Stimulated activated CD8-positive, alpha-beta memory T cell treated with anti-CD3 and anti-CD28 coated beads, Interleukin-4, amount 100 ng/mL, for 4 hours (primary cell): ENCODE measurements at regions not wholly inside any gene's neighbourhood (a gene's known extent, or its start where the extent isn't known, plus 50 kb on each side); places are given as distances from the start of the nearest gene placed in this dataset.

Experiments used
- DNase-seq, 2 donors: peaks; one replicate each; pipeline ENCODE4 v3.0.0-alpha.2; 2020; ENCODE audit warnings: low read depth in 2 of 2, low spot score in 1 of 2

DNA sequence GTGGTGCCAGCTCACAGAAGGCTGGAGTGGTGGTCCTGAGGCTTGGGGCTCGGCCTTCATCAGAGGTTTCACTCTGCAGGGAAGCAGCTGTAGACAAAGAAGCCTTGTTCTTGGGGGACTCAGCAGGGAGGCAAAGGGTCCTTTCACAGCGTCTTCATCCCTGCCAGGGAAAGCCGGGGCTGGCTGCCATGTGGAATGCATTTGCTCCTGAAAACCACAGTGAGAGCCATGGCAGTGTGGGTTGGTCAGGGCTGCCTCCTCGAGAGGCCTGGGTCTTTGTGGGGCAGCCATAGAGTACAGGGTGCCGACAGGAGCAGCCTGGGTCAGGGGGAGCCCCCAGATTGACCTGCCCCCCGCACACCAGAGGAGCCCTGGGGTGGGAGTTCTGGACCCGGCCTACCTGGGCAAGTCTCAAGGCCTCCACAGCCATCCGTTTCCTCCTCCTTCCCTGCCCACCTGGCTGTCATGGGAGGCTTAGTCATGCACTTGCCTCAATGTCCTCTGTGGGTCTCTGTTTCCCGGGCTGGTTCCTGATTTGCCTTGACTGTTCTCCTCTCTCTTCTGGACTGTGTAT lies 144.0 kb downstream of the CDC5L start:
- no peak for DNase-seq

GRCh38 chr6:44533421-44533820 lies 145.9 kb downstream of the CDC5L start:
- DNase-seq: no peak

DNA sequence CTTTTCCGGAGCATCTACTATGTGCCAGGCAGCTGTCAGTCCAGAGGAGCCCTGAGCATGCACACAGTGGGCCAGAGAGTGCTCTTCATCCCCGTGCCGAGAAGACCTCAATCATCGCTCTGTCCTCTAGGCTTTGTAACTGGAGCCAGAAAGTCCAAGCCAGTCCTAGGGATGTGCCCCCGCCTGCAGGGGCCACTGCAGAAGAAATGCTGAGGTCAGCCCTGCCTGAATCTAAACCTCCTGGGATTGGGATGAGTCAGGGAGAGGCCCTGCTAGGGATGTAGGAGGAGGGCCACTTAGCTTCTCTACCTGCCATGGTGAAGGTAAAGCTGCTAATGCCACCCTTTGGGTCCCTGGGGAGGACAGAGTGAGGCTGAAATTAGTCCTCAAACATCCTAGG lies 146.8 kb downstream of the CDC5L start:
- DNase-seq: no peak

DNA sequence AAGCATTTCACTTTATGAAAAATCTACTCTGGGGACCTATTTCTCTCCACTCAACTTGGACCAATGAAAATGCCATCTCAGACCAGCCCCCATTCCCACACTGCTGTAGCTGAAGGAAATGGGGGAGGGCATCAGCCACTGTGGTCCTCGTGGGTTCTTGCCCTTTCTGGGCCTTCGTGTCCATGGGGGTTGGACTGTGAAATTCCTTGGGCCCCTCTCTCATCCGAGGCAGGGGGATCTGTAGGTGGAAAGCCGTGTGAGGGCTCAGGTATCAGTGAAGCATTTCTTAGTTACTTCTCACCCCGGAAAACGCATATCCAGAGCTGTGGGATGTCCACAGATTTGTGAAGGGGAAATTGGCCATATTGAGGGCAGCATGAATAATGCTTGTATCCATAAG lies 147.9 kb downstream of the CDC5L start:
- DNase-seq: no peak

DNA sequence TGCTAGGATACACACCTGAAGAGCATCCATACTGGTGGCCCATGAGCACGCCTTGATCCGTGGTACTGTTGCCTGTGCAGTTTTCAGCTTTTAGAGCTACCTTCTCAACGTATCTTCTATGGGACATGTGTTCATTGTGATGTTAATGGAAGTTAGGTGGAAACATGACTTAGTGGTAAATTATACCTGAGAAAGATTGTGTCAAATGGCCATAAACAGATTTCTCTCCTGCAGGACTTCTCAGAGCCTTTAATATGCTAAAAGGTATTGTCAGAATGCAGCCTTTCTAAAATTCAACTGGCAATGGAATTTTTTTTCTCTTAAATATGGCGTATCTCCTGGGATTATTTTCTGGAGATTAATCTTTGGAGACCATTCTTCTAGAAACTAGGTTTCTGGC lies 148.5 kb downstream of the CDC5L start:
- DNase-seq: no peak

DNA sequence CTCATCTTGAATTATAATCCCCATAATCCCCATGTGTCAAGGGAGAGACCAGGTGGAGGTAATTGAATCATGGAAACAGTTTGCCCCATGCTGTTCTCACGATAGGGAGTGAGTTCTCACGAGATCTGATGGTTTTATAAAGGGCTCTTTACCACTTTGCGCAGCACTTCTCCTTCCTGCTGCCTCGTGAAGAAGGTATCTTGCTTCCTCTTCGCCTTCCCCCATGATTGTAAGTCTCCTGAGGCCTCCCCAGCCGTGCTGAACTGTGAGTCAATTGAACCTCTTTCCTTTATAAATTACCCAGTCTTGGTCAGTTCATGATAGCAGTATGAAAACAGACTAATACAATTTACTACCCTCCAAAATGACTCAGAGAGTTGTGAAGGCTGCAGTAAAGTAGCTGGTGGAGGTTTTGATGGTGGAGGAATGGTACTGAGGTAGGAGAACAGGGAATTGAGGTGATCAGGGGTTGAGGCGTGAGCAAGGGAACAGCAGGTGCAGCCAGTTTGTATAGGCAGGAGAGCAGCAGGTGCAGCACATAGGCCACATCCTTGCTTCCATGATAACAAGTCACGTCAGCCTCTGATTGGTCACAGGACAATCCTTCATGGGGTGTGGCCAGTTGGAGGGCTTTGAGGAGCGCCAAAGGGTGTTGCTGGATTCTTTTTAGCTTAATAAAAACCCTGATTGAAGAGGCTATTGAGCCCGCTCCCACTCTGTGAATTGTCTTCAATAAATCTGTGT lies 150.0 kb downstream of the CDC5L start:
- no peak for DNase-seq

GRCh38 chr6:44538131-44538806 lies 150.8 kb downstream of the CDC5L start:
- DNase-seq: no peak

DNA sequence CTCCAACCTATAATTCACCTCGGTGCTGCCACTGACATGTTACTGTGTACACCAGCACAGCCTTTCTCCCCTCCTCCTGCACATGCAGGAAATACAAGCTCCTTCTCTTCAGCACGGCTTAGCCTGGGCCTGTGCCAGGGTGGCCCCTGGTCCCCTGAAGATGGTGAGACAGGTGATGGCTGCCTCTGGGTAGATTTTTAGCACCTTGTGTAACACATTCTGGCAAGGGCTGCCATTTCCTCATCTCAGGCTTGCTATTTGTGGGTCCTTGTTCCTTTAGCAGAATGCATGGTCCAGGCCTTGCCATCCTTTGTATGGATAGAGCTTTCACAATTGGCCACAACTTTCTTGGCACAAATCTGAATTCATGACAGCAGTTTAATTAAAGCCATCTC lies 151.3 kb downstream of the CDC5L start:
- no peak for DNase-seq

DNA sequence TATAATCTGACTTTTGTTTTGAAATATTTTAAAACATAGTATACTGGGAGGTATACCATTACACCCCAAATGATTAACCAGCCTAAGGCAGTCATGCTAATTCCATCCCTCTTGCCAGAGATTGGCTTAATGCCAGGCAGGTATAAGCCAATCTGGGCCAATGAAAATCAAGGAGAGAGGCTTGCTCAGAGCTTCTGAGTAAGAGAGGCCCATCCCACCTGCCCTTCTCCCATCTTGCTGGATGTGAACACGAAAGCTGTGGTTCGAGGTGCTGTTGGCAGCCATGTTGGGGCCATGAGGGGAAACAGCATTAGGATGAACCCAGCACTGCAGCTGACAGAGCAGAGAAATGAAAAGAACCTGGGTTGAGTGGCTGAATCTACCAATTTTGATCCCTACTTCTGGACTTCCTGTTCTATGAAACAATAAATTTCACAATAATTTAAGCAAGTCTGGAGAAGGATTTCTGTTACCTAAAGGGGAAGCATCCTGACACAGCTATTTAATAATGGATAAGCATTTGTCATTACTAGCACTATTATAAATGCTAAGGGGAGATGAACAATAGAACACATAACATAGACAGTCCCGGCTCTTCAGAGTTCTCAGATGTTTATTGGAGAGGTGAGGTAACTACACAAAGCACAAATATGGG lies 152.3 kb downstream of the CDC5L start:
- no peak for DNase-seq

DNA sequence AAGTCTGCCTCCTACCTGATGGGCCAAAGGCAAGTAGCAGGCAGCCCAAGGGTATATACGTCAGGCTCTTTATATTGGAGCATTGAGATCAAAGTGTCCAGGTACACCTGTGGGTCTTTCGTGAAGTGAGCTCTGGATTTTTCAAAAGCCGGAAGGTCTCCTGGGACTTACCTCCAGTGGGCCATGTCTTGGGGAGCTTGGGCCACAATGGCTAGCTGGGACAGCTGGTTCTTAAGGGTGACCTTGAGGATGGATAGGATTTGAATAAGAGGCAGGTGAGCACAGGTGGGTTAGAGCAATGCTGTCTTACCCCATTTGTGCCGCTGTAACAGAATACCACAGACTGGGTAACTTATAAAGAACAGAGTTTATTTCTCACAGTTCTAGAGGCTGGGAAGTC lies 153.4 kb downstream of the CDC5L start:
- DNase-seq: no peak

- no peak for DNase-seq
These were observed 155.1 kb downstream of the CDC5L start for GRCh38 chr6:44542401-44543116.

GRCh38 chr6:44543664-44544063 lies 156.2 kb downstream of the CDC5L start:
- DNase-seq: no peak

GRCh38 chr6:44545224-44545623 lies 157.7 kb downstream of the CDC5L start:
- DNase-seq: no peak

- DNase-seq: no peak
These were observed 160.8 kb downstream of the CDC5L start for GRCh38 chr6:44548319-44548718.

DNA sequence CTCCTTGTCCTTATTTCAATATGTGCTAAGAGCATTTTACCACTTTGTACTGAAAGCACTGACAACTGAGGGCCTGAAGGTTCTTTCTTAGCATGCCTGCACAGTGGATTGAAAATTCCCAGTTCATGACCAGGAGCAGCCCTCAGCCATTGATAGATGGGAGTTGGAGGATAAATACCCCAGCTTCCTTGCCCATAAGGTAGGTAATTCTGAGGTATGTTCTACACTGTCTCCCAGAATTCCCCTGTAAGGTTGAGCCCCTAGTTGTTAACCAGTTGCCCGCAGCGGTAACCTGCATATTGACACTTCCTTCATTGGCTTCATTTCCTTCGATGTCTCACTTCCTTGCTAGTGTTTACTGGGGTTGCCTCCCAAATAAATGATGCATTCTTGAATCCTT lies 162.0 kb downstream of the CDC5L start:
- no peak for DNase-seq

DNA sequence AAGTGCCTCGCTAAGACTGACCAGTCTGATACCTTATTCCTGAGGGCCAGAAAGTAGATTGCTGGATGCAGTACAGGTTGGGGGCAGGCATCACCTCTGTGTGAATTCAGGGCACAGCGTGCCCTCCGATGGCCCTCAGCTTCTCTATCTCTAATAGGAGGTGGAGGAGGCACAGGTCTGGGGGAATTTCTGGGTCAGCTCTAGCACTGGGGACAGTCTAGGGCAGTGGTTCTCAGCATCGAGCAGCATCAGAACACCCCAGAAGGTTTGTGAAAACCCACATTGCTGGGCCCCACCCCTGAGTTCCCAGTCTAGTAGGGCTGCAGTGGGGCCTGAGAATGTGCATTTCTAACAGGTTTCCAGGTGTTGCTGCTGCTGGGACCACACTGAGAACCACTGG lies 166.7 kb downstream of the CDC5L start:
- no peak for DNase-seq

- no peak for DNase-seq
These were observed 167.4 kb downstream of the CDC5L start for GRCh38 chr6:44554861-44555260.

DNA sequence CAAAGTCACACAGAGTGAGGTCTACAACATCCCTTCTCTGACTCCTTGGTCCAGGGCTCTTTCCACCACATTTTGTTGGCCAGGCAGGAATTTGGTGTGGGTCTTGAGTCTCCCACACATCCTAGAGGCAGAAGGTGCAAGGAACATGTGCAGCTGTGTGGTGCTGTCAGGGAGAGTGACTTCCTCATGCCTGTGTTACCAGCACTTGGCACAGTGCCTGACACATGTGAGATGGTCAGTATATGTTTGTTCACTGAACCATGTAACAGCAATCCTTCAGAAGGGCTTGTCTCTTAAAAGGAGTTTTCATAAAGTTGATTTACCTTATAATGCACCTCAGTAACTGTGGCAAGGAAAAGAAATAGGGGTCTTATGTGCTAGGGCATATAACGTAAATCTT lies 168.5 kb downstream of the CDC5L start:
- no peak for DNase-seq

DNA sequence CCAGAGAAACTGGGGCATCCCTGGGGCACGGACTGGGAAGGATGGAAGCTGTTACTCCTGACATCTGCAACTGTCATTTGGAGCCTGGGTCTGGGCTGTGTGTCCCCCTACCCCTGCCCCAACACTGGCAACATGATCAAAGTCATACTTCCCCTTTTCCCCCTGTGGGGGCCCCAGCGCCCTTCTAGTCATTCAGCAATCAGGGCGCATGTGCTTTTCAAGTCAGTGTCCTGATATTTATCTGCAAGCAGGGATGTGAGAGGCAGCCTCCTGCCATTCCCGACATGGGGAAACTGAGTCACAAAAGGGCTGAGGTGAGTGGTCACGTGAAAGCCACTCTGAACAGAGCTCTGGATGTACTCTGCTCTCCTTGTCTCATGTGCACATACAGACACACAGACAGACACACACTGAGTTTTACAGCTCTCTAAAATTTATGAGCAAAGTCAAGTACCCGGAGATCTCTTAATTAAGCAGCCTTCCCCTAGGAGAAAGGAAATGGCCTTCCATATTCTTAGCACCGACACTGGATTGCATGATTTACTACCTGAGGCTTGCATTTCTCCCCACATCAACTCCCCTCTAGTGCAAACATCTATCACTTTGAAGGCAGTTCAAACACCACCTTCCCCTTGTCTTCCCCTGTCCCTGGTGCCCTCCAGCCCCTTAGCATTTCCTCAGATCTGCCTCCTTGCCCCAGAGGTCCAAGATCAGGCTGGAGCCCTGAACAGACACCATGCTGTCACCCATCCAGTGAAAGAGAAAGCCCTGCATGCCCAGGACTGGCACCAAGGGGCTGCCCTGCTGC lies 170.7 kb downstream of the CDC5L start:
- DNase-seq: no peak

- DNase-seq: no peak
These were observed 171.3 kb downstream of the CDC5L start for GRCh38 chr6:44558832-44559251.
